ENCODE measurements at regions not wholly inside any gene's neighbourhood (a gene's known extent, or its start where the extent isn't known, plus 50 kb on each side); places are given as distances from the start of the nearest gene placed in this dataset.

GRCh38 chr2:220279840-220280239, 652.4 kb downstream of the SLC4A3 start:
- no peak for DNase-seq (ENCODE audit: low read depth)

GRCh38 chr2:220280736-220281135, 653.3 kb downstream of the SLC4A3 start:
- DNase-seq (ENCODE audit: low read depth), result no peak

- DNase-seq (ENCODE audit: low read depth), result no peak
Observed at GRCh38 chr2:220281771-220282170, 654.3 kb downstream of the SLC4A3 start.

GRCh38 chr2:220282236-220282635, 654.8 kb downstream of the SLC4A3 start:
- DNase-seq (ENCODE audit: low read depth), result no peak

- DNase-seq (ENCODE audit: low read depth), result no peak
Observed at GRCh38 chr2:220293966-220294365, 666.5 kb downstream of the SLC4A3 start.

GRCh38 chr2:220296174-220296573, 668.7 kb downstream of the SLC4A3 start:
- no peak for DNase-seq (ENCODE audit: low read depth)

GRCh38 chr2:220297093-220297492, 669.7 kb downstream of the SLC4A3 start:
- DNase-seq (ENCODE audit: low read depth), result no peak

GRCh38 chr2:220300806-220301205, 673.4 kb downstream of the SLC4A3 start:
- DNase-seq (ENCODE audit: low read depth), result no peak

- DNase-seq (ENCODE audit: low read depth), result no peak
Observed at GRCh38 chr2:220302756-220303155, 675.3 kb downstream of the SLC4A3 start.

- DNase-seq (ENCODE audit: low read depth), result no peak
Observed at GRCh38 chr2:220309215-220309614, 681.8 kb downstream of the SLC4A3 start.

- DNase-seq (ENCODE audit: low read depth), result no peak
Observed at GRCh38 chr2:220310451-220310861, 683.0 kb downstream of the SLC4A3 start.

GRCh38 chr2:220315098-220315823, 687.8 kb downstream of the SLC4A3 start:
- no peak for DNase-seq (ENCODE audit: low read depth)

- no peak for DNase-seq (ENCODE audit: low read depth)
Observed at GRCh38 chr2:220318037-220318436, 690.6 kb downstream of the SLC4A3 start.

- DNase-seq (ENCODE audit: low read depth), result no peak
Observed at GRCh38 chr2:220318508-220318907, 691.1 kb downstream of the SLC4A3 start.

GRCh38 chr2:220320326-220320725, 692.9 kb downstream of the SLC4A3 start:
- no peak for DNase-seq (ENCODE audit: low read depth)

GRCh38 chr2:220332886-220333285, 705.5 kb downstream of the SLC4A3 start:
- no peak for DNase-seq (ENCODE audit: low read depth)

- DNase-seq (ENCODE audit: low read depth), result no peak
Observed at GRCh38 chr2:220334210-220334609, 706.8 kb downstream of the SLC4A3 start.

- no peak for DNase-seq (ENCODE audit: low read depth)
Observed at GRCh38 chr2:220334871-220335590, 707.6 kb downstream of the SLC4A3 start.

- DNase-seq (ENCODE audit: low read depth), result no peak
Observed at GRCh38 chr2:220335591-220335915, 708.1 kb downstream of the SLC4A3 start.

GRCh38 chr2:220336771-220337170, 709.3 kb downstream of the SLC4A3 start:
- no peak for DNase-seq (ENCODE audit: low read depth)

- DNase-seq (ENCODE audit: low read depth), result no peak
Observed at GRCh38 chr2:220337611-220338440, 710.4 kb downstream of the SLC4A3 start.

GRCh38 chr2:220341014-220341413, 713.6 kb downstream of the SLC4A3 start:
- DNase-seq (ENCODE audit: low read depth), result no peak

GRCh38 chr2:220346919-220347318, 719.5 kb downstream of the SLC4A3 start:
- DNase-seq (ENCODE audit: low read depth), result no peak

All from stimulated activated CD8-positive, alpha-beta memory T cell treated with anti-CD3 and anti-CD28 coated beads, Interleukin-12 subunit alpha, Interleukin-12 subunit beta, amount 100 ng/mL, for 4 hours (primary cell).